ENCODE measurements at regions not wholly inside any gene's neighbourhood (a gene's known extent, or its start where the extent isn't known, plus 50 kb on each side); places are given as distances from the start of the nearest gene placed in this dataset.

DNA sequence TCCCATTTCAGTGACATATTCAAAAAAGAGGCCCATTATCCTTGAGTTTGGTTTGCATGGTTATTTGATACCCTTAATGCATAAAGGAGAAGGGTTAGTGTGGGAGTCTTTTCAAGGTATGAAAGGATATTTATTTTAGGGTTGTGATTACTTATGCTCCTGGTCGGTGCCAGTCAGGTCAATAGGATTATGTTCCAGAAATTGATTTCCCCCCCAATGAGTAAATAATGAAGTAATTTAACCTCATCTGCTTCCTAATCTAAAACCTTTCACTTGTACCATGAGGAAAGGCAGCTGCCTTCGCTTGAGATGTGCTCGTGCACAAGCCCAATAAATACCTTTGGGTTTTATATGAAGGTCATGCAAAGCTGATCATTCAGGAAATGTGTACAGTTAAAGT lies 55.0 kb upstream of the NR0B1 start:
- no peak overlapping the region for H3K14ac ChIP-seq (ENCODE audit: insufficient read length)
- H3K36me3 ChIP-seq (ENCODE audit: control insufficient read depth in 2 of 4, insufficient read depth in 4 of 4, low read length in 3 of 4), result no peaks in the 10 kb centered on the region
- no peak overlapping the region for H2BK12ac ChIP-seq (ENCODE audit: low read depth, low read length)
- no peak overlapping the region for H2BK5ac ChIP-seq (ENCODE audit: low read depth, low read length)
- H3K9ac ChIP-seq (replicated peaks in 1 of 4; ENCODE audit: extremely low read depth in 1 of 4, low read depth in 3 of 4, low read length in 3 of 4), result no peak overlapping the region
- FAIRE-seq (no peak), DNase-seq (ENCODE audit: low read depth in 1 of 2, low spot score in 2 of 2) (no peak)
- no peak overlapping the region for H2AFZ ChIP-seq (ENCODE audit: low read length)
- H3K23me2 ChIP-seq (ENCODE audit: low read depth, low read length), result no peaks in the 10 kb centered on the region
- no peaks in the 10 kb centered on the region for H3K27me3 ChIP-seq (replicated peaks in 1 of 4; ENCODE audit: control insufficient read depth in 3 of 4, extremely low read depth in 1 of 4, insufficient read depth in 3 of 4, low read length in 3 of 4)
- no peaks in the 10 kb centered on the region for H3K79me2 ChIP-seq (ENCODE audit: control insufficient read depth in 1 of 2, insufficient read depth in 2 of 2, low read length in 2 of 2)
- H3K18ac ChIP-seq (ENCODE audit: extremely low read depth, low read length), result no peak overlapping the region
- no peak overlapping the region for H2BK15ac ChIP-seq (ENCODE audit: low read length)
- H2BK120ac ChIP-seq (replicated peaks; ENCODE audit: low read depth, low read length), result no peak overlapping the region
- no peaks in the 10 kb centered on the region for H4K20me1 ChIP-seq (replicated peaks in 1 of 2; ENCODE audit: control insufficient read depth in 1 of 2, insufficient read depth in 2 of 2, low read length in 2 of 2)
- H2BK20ac ChIP-seq (ENCODE audit: low read length), result no peak overlapping the region
- H3K4me2 ChIP-seq (ENCODE audit: insufficient read depth in 1 of 2, low read depth in 2 of 2, low read length in 2 of 2), result no peak overlapping the region
- H3K9me3 ChIP-seq (ENCODE audit: insufficient read depth in 2 of 2, low read depth in 1 of 2, low read length in 1 of 2), result no peaks in the 10 kb centered on the region
- H3K23ac ChIP-seq (ENCODE audit: insufficient read length), result no peak overlapping the region
- H3K56ac ChIP-seq (replicated peaks; ENCODE audit: insufficient read length, low read depth, low read length), result no peak overlapping the region
- no peaks in the 10 kb centered on the region for H3K4me1 ChIP-seq (replicated peaks in 1 of 4; ENCODE audit: control insufficient read depth in 3 of 4, insufficient read depth in 4 of 4, low read length in 3 of 4)
- H3K27ac ChIP-seq (ENCODE audit: low read depth, low read length), result no peak overlapping the region
- no peak overlapping the region for H3K4me3 ChIP-seq (ENCODE audit: extremely low read depth in 1 of 4, insufficient read depth in 2 of 4, low read depth in 3 of 4, low read length in 4 of 4)
- H3K79me1 ChIP-seq (ENCODE audit: low read depth, low read length), result no peaks in the 10 kb centered on the region
- no peak overlapping the region for H4K8ac ChIP-seq (ENCODE audit: extremely low read depth, insufficient read depth, low read length)
- no peak overlapping the region for H2AK5ac ChIP-seq (ENCODE audit: low read depth, low read length)
- ChIA-PET POLR2A (ENCODE audit: partially characterized antibody) (no interaction called here), CTCF (ENCODE audit: partially characterized antibody) (no interaction called here)
- 94% methylated on average over 3 of the region's 3 CpGs; no CpG with 5 or more reads in 1 of the 2 experiments for WGBS, 2 experiments (ENCODE audit: extremely low coverage in 1 of 2, insufficient coverage in 1 of 2, insufficient read length in 1 of 2, insufficient replicate concordance in 2 of 2, low coverage in 1 of 2, low lambda C conversion rate in 2 of 2, missing lambda C conversion rate in 1 of 2)
- H4K91ac ChIP-seq (replicated peaks; ENCODE audit: insufficient read length, low read length), result no peak overlapping the region
- H3K4ac ChIP-seq (replicated peaks; ENCODE audit: insufficient read length, low read depth, low read length), result no peak overlapping the region
- H4K5ac ChIP-seq (ENCODE audit: insufficient read length, low read depth, low read length), result no peak overlapping the region
- no peak for TF ChIP-seq SIRT6 (IDR thresholded peaks at IDR 0.05; ENCODE audit: low read length)
- TF ChIP-seq YY1 (IDR thresholded peaks at IDR 0.05; ENCODE audit: low read depth, low read length), result no peak
- no peak for TF ChIP-seq TAF1 (IDR thresholded peaks at IDR 0.05; ENCODE audit: low read depth, low read length)
- TF ChIP-seq CHD1 (IDR thresholded peaks at IDR 0.05; ENCODE audit: low read depth, low read length), result no peak
- no peak for TF ChIP-seq GABPA (IDR thresholded peaks at IDR 0.05; ENCODE audit: borderline replicate concordance, insufficient read depth, low read length)
- no peak for TF ChIP-seq CBX5 (IDR thresholded peaks at IDR 0.05; ENCODE audit: low read depth, low read length)
- TF ChIP-seq FOSL1 (IDR thresholded peaks at IDR 0.05; ENCODE audit: insufficient read depth, low read depth, low read length), result no peak
- TF ChIP-seq EP300 (IDR thresholded peaks at IDR 0.05; ENCODE audit: borderline replicate concordance in 1 of 2, low read depth in 2 of 2, low read length in 2 of 2), result no peak
- no peak for TF ChIP-seq POLR2A (IDR thresholded peaks at IDR 0.05; ENCODE audit: control extremely low read depth in 1 of 2, low read depth in 2 of 2, low read length in 2 of 2)
- no peak for TF ChIP-seq TAF7 (optimal IDR thresholded peaks at IDR 0.05; ENCODE audit: borderline replicate concordance, low read depth, low read length)
- TF ChIP-seq TEAD4 (IDR thresholded peaks at IDR 0.05; ENCODE audit: low read depth, low read length), result no peak
- no peak for TF ChIP-seq POU5F1 (IDR thresholded peaks at IDR 0.05; ENCODE audit: low read depth, low read length)
- no peak for TF ChIP-seq HDAC6 (IDR thresholded peaks at IDR 0.05; ENCODE audit: low read depth, low read length)
- no peak for TF ChIP-seq CHD2 (IDR thresholded peaks at IDR 0.05; ENCODE audit: low read length)
- TF ChIP-seq NANOG (IDR thresholded peaks at IDR 0.05; ENCODE audit: insufficient read depth, low read depth, low read length, poor library complexity, severe bottlenecking), result no peak
- no peak for TF ChIP-seq TBP (IDR thresholded peaks at IDR 0.05; ENCODE audit: low read depth, low read length)
- TF ChIP-seq SP4 (IDR thresholded peaks at IDR 0.05; ENCODE audit: low read length), result no peak
